HepG2 (cell line): ENCODE measurements at regions not wholly inside any gene's neighbourhood (a gene's known extent, or its start where the extent isn't known, plus 50 kb on each side); places are given as distances from the start of the nearest gene placed in this dataset.

Source experiments
- ATAC-seq: fragments of 200-7000 bp; cut with Tn5 transposase; 3 replicates; pipeline ENCODE4 v1.9.1; 2020; ENCODE audit warnings: mild to moderate bottlenecking, moderate library complexity
- BruUV-seq: library from RNA; stranded (reverse); fragments of 400-500 nt; replicated peaks from 2 replicates; lab custom pipeline; 2021; lab: Mats Ljungman, UMichigan
- CTCF ChIA-PET: fragments of 300-600 bp; formaldehyde crosslinking; extraction: SDS; loops from one replicate; lab custom pipeline; 2021; ENCODE audit warnings: low total read pairs, inconsistent platforms, low intra/inter-chr PET ratio; lab: Yijun Ruan, JAX
- POLR2A ChIA-PET: fragments of 350-600 bp; sonication (Branson Sonifier 250); formaldehyde crosslinking; loops from one replicate; lab custom pipeline; 2020; ENCODE audit warnings: antibody characterized with exemption, inconsistent platforms; lab: Yijun Ruan, JAX
- DNase-seq: peaks from one replicate; pipeline ENCODE4 v3.0.0-alpha.2; 2015; ENCODE audit warnings: low spot score
- FAIRE-seq: peaks from 3 replicates; lab custom pipeline; 2011; peaks lifted over from hg19 to GRCh38; lab: Jason Lieb, UNC
- H2AFZ ChIP-seq: one replicate; pipeline ENCODE4 v1.6.1; 2011; ENCODE audit warnings: low read length, inconsistent platforms
- H3K27ac ChIP-seq: fragments of 300-600 bp; 3 replicates; pipeline ENCODE4 v1.8.0; 2011; ENCODE audit warnings: mixed run types, mild to moderate bottlenecking, mixed read lengths, low read length, inconsistent platforms; ENCODE audit not compliant: insufficient read depth; ENCODE audit errors: extremely low read length
- H3K27me3 ChIP-seq, 2 experiments: fragments of 200-600 bp in 1 of 2; 2 replicates in 1 of 2; 3 replicates in 1 of 2; pipeline versions ENCODE4 v1.6.0 to v1.8.0; 2011; ENCODE audit warnings: low read length in 2 of 2, mild to moderate bottlenecking in 2 of 2, moderate library complexity in 2 of 2, inconsistent platforms in 1 of 2; ENCODE audit not compliant: insufficient read depth in 2 of 2, control insufficient read depth in 1 of 2
- H3K36me3 ChIP-seq, 2 experiments: fragments of 200-600 bp in 1 of 2; replicated peaks in 1 of 2; 2 replicates in 1 of 2; 3 replicates in 1 of 2; pipeline versions ENCODE4 v1.5.1 to v1.8.0; 2011; ENCODE audit warnings: low read length in 2 of 2, inconsistent platforms in 1 of 2; ENCODE audit not compliant: insufficient read depth in 2 of 2, control insufficient read depth in 1 of 2
- H3K4me1 ChIP-seq: 2 replicates; pipeline ENCODE4 v1.5.1; 2012; ENCODE audit warnings: low read length, inconsistent platforms; ENCODE audit not compliant: insufficient read depth
- H3K4me2 ChIP-seq: 2 replicates; pipeline ENCODE4 v1.6.0; 2011; ENCODE audit warnings: low read depth, low read length, inconsistent platforms
- H3K4me3 ChIP-seq, 3 experiments: fragments of 200-600 bp in 1 of 3; sonication (generic), shearing (Covaris generic) in 1 of 3; replicated peaks in 1 of 3; 2 replicates each; pipeline ENCODE4 v1.5.1; 2011 to 2016; ENCODE audit warnings: low read length in 3 of 3, inconsistent platforms in 2 of 3, low read depth in 2 of 3, mild to moderate bottlenecking in 2 of 3, control low read depth in 1 of 3, mixed read lengths in 1 of 3; ENCODE audit not compliant: insufficient read depth in 1 of 3
- H3K79me2 ChIP-seq: one replicate; pipeline ENCODE4 v1.6.1; 2011; ENCODE audit warnings: low read length, inconsistent platforms; ENCODE audit not compliant: insufficient read depth
- H3K9ac ChIP-seq: 2 replicates; pipeline ENCODE4 v1.6.0; 2011; ENCODE audit warnings: mild to moderate bottlenecking, low read depth, low read length, inconsistent platforms; ENCODE audit not compliant: insufficient read depth
- H3K9me3 ChIP-seq: 2 replicates; pipeline ENCODE4 v1.5.1; 2012; ENCODE audit warnings: mild to moderate bottlenecking, low read length
- H4K20me1 ChIP-seq: 2 replicates; pipeline ENCODE4 v1.6.0; 2011; ENCODE audit warnings: inconsistent platforms, mild to moderate bottlenecking, low read length, moderate library complexity; ENCODE audit not compliant: insufficient read depth
- DBP ChIP-seq: sonication (generic); formaldehyde crosslinking; IDR thresholded peaks from 2 replicates; pipeline ENCODE4 v1.4.0; 2020; ENCODE audit warnings: missing genetic modification reagents; ENCODE audit errors: not compliant biosample characterization
- DR1 ChIP-seq: sonication (generic); formaldehyde crosslinking; IDR thresholded peaks from 2 replicates; pipeline ENCODE4 v1.8.0; 2021; ENCODE audit warnings: mild to moderate bottlenecking, missing genetic modification reagents, inconsistent platforms
- FOXO4 ChIP-seq: sonication (generic); formaldehyde crosslinking; conservative IDR thresholded peaks from 2 replicates; pipeline ENCODE4 v1.8.1; 2023; ENCODE audit warnings: missing genetic modification reagents
- HNRNPK ChIP-seq: fragments of 200-400 bp; formaldehyde crosslinking; IDR thresholded peaks from 2 replicates; pipeline ENCODE4 v1.6.1; 2018; ENCODE audit warnings: low read length, low read depth, moderate library complexity, mild to moderate bottlenecking; ENCODE audit not compliant: poor library complexity, severe bottlenecking
- NAIF1 ChIP-seq: sonication (generic); formaldehyde crosslinking; IDR thresholded peaks from 2 replicates; pipeline ENCODE4 v1.5.0; 2020; ENCODE audit warnings: mild to moderate bottlenecking, missing genetic modification reagents, borderline replicate concordance
- RAD51 ChIP-seq: fragments of 450-650 bp; IDR thresholded peaks from 2 replicates; pipeline ENCODE4 v1.6.1; 2016; ENCODE audit warnings: borderline replicate concordance
- RFX1 ChIP-seq: fragments of 450-650 bp; IDR thresholded peaks from 2 replicates; pipeline ENCODE4 v1.6.1; 2017
- RNF219 ChIP-seq: sonication (generic); formaldehyde crosslinking; IDR thresholded peaks from 2 replicates; pipeline ENCODE4 v1.5.0; 2020; ENCODE audit warnings: mild to moderate bottlenecking, missing genetic modification reagents
- SRF ChIP-seq: IDR thresholded peaks from 2 replicates; pipeline ENCODE4 v1.6.1; 2011; ENCODE audit warnings: mild to moderate bottlenecking, low read depth, low read length, moderate library complexity
- ZFP41 ChIP-seq: sonication (generic); formaldehyde crosslinking; IDR thresholded peaks from 2 replicates; pipeline ENCODE4 v1.4.0; 2020; ENCODE audit warnings: mild to moderate bottlenecking, missing genetic modification reagents, borderline replicate concordance
- ZNF775 ChIP-seq: sonication (generic); formaldehyde crosslinking; IDR thresholded peaks from 2 replicates; pipeline ENCODE4 v1.4.0; 2020; ENCODE audit warnings: missing genetic modification reagents, mild to moderate bottlenecking, moderate library complexity, borderline replicate concordance
- WGBS: methylation state at CpG from one replicate; pipeline ENCODE4 v1.1.6; 2017; ENCODE audit warnings: low lambda C conversion rate; 5-methylcytosine and 5-hydroxymethylcytosine counted together
- in situ Hi-C: cut with HindIII; loops from 2 replicates; pipeline ENCODE4 v1.10.0; 2017; ENCODE audit warnings: low pct_unique_long_range_greater_than_20kb; ENCODE audit not compliant: extremely low pct_ligation_motif_present
- intact Hi-C: fragments of 100-400 bp; cut with micrococcal nuclease; formaldehyde crosslinking; loops from one replicate; pipeline ENCODE4 v1.10.0; 2022; ENCODE audit not compliant: unreplicated experiment
- TF ChIP-seq, protein P1 (sequence below): fragments of 450-650 bp; IDR thresholded peaks from 2 replicates; pipeline ENCODE4 v1.6.1; 2016

GRCh38 chr20:24832518-24832917 lies 116.6 kb upstream of the CST7 start:
- H3K4me1 ChIP-seq: no peaks in the 10 kb centered on the region
- FAIRE-seq (no peak), ATAC-seq (no peak), DNase-seq (no peak)
- H3K79me2 ChIP-seq: no peaks in the 10 kb centered on the region
- no peaks in the 10 kb centered on the region for H3K36me3 ChIP-seq
- CTCF ChIA-PET: no interaction called here
- no peaks in the 10 kb centered on the region for H4K20me1 ChIP-seq
- POLR2A ChIA-PET: no interaction called here
- no peak overlapping the region for H3K9ac ChIP-seq
- H3K27ac ChIP-seq: no peak overlapping the region
- BruUV-seq: no TSS peak
- no peaks in the 10 kb centered on the region for H3K9me3 ChIP-seq
- H3K4me2 ChIP-seq: no peak overlapping the region
- no peak overlapping the region for H3K4me3 ChIP-seq
- H3K27me3 ChIP-seq: peaks cover under 1 to 2% of the 10 kb centered on the region in 2 experiments; a peak in 1 of 5 replicates
- in situ Hi-C loops: loop anchor here (10.0 kb wide), 1 partner anchor 62 kb away; no protein-coding TSS in a partner anchor
- intact Hi-C loops: no loop called here
- H2AFZ ChIP-seq: no peak overlapping the region
- TF ChIP-seq RFX1: peak; percentile 62; the same call in 1 of the 2 replicates
- TF ChIP-seq HNRNPK: no peak
- WGBS: 38% methylated on average over 6 of the region's 6 CpGs

GRCh38 chr20:24833592-24833991 lies 115.5 kb upstream of the CST7 start:
- Histone ChIP-seq H3K9me3 (no peaks in the 10 kb centered on the region), H3K27me3 (peaks cover 2 to 8% of the 10 kb centered on the region in 2 experiments; a peak in 1 of 5 replicates), H3K4me2 (no peak overlapping the region), H3K4me1 (no peaks in the 10 kb centered on the region), H3K27ac (no peak overlapping the region), H3K9ac (no peak overlapping the region), H3K79me2 (no peaks in the 10 kb centered on the region), H4K20me1 (no peaks in the 10 kb centered on the region), H3K4me3 (no peak overlapping the region), H3K36me3 (no peaks in the 10 kb centered on the region), H2AFZ (no peak overlapping the region)
- DNase-seq: no peak
- no TSS peak for BruUV-seq
- ChIA-PET CTCF (no interaction called here), POLR2A (no interaction called here)
- intact Hi-C loops: no loop called here
- no peak for ATAC-seq
- WGBS: 11% methylated on average over 6 of the region's 6 CpGs
- no peak for FAIRE-seq
- in situ Hi-C loops: loop anchor here (10.0 kb wide), 1 partner anchor 61 kb away; no protein-coding TSS in a partner anchor
- no peak for TF ChIP-seq SRF
- TF ChIP-seq, protein P1, sequence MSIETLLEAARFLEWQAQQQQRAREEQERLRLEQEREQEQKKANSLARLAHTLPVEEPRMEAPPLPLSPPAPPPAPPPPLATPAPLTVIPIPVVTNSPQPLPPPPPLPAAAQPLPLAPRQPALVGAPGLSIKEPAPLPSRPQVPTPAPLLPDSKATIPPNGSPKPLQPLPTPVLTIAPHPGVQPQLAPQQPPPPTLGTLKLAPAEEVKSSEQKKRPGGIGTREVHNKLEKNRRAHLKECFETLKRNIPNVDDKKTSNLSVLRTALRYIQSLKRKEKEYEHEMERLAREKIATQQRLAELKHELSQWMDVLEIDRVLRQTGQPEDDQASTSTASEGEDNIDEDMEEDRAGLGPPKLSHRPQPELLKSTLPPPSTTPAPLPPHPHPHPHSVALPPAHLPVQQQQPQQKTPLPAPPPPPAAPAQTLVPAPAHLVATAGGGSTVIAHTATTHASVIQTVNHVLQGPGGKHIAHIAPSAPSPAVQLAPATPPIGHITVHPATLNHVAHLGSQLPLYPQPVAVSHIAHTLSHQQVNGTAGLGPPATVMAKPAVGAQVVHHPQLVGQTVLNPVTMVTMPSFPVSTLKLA: 0 out of 2 replicates have a peak, but pooled peaks have one; percentile 11
- TF ChIP-seq ZFP41 (CRISPR knock-in tag): no peak
- TF ChIP-seq FOXO4 (CRISPR knock-in tag): no peak
- TF ChIP-seq RNF219: no peak
- no peak for TF ChIP-seq NAIF1 (CRISPR knock-in tag)
- TF ChIP-seq ZNF775 (CRISPR knock-in tag): no peak
- peak; percentile 59; the same call in 1 of the 2 replicates for TF ChIP-seq RAD51
- no peak for TF ChIP-seq DBP (CRISPR knock-in tag)
- TF ChIP-seq DR1 (CRISPR knock-in tag): no peak
